ENCODE measurements at regions not wholly inside any gene's neighbourhood (a gene's known extent, or its start where the extent isn't known, plus 50 kb on each side); places are given as distances from the start of the nearest gene placed in this dataset.

- Histone ChIP-seq H4K20me1 (ENCODE audit: insufficient read depth) (no peaks in the 10 kb centered on the region), H3K9ac (no peak overlapping the region), H3K4me1 (ENCODE audit: low read depth, poor library complexity, severe bottlenecking) (peaks cover 2% of the 10 kb centered on the region), H2AFZ (ENCODE audit: low read depth) (no peak overlapping the region), H3K27me3 (ENCODE audit: insufficient read depth, low read depth) (no peaks in the 10 kb centered on the region), H3K4me2 (no peak overlapping the region), H3K4me3 (IDR thresholded peaks at IDR 0.05; ENCODE audit: insufficient read depth, low read depth, low read length) (no peak overlapping the region), H3K79me2 (ENCODE audit: insufficient read depth, low read depth) (no peaks in the 10 kb centered on the region), H3K27ac (no peak overlapping the region), H3K36me3 (ENCODE audit: insufficient read depth) (no peaks in the 10 kb centered on the region)
- no peak for TF ChIP-seq CTCF (conservative IDR thresholded peaks at IDR 0.05; ENCODE audit: low read depth, low read length)
These were observed 202.7 kb upstream of the KLF3 start for GRCh38 chr4:38461342-38461741.

GRCh38 chr4:38462367-38463055, 201.5 kb upstream of the KLF3 start:
- Histone ChIP-seq H3K27ac (no peak overlapping the region), H3K4me3 (IDR thresholded peaks at IDR 0.05; ENCODE audit: insufficient read depth, low read depth, low read length) (no peak overlapping the region), H3K27me3 (ENCODE audit: insufficient read depth, low read depth) (no peaks in the 10 kb centered on the region), H3K79me2 (ENCODE audit: insufficient read depth, low read depth) (no peaks in the 10 kb centered on the region), H4K20me1 (ENCODE audit: insufficient read depth) (no peaks in the 10 kb centered on the region), H3K36me3 (ENCODE audit: insufficient read depth) (no peaks in the 10 kb centered on the region), H3K9ac (no peak overlapping the region), H2AFZ (ENCODE audit: low read depth) (no peak overlapping the region), H3K4me2 (no peak overlapping the region), H3K4me1 (ENCODE audit: low read depth, poor library complexity, severe bottlenecking) (no peaks in the 10 kb centered on the region)
- no peak for TF ChIP-seq CTCF (conservative IDR thresholded peaks at IDR 0.05; ENCODE audit: low read depth, low read length)

- H3K27ac ChIP-seq = no peak overlapping the region
- H2AFZ ChIP-seq (ENCODE audit: low read depth) = no peak overlapping the region
These were observed 200.6 kb upstream of the KLF3 start for GRCh38 chr4:38463268-38463958.

GRCh38 chr4:38464328-38464727, 199.7 kb upstream of the KLF3 start:
- Histone ChIP-seq H4K20me1 (ENCODE audit: insufficient read depth) (no peaks in the 10 kb centered on the region), H3K27me3 (ENCODE audit: insufficient read depth, low read depth) (no peaks in the 10 kb centered on the region), H3K27ac (no peak overlapping the region), H3K9ac (no peak overlapping the region), H3K4me2 (no peak overlapping the region), H2AFZ (ENCODE audit: low read depth) (no peak overlapping the region), H3K4me1 (ENCODE audit: low read depth, poor library complexity, severe bottlenecking) (no peaks in the 10 kb centered on the region), H3K36me3 (ENCODE audit: insufficient read depth) (no peaks in the 10 kb centered on the region), H3K79me2 (ENCODE audit: insufficient read depth, low read depth) (no peaks in the 10 kb centered on the region), H3K4me3 (IDR thresholded peaks at IDR 0.05; ENCODE audit: insufficient read depth, low read depth, low read length) (no peak overlapping the region)
- TF ChIP-seq CTCF (conservative IDR thresholded peaks at IDR 0.05; ENCODE audit: low read depth, low read length) = no peak

More at GRCh38 chr4:38463268-38463958, 200.6 kb upstream of the KLF3 start:
- Histone ChIP-seq H3K27me3 (ENCODE audit: insufficient read depth, low read depth) (no peaks in the 10 kb centered on the region), H4K20me1 (ENCODE audit: insufficient read depth) (no peaks in the 10 kb centered on the region), H3K9ac (no peak overlapping the region), H3K4me1 (ENCODE audit: low read depth, poor library complexity, severe bottlenecking) (no peaks in the 10 kb centered on the region), H3K36me3 (ENCODE audit: insufficient read depth) (no peaks in the 10 kb centered on the region), H3K4me2 (no peak overlapping the region), H3K79me2 (ENCODE audit: insufficient read depth, low read depth) (no peaks in the 10 kb centered on the region), H3K4me3 (IDR thresholded peaks at IDR 0.05; ENCODE audit: insufficient read depth, low read depth, low read length) (no peak overlapping the region)
- no peak for TF ChIP-seq CTCF (conservative IDR thresholded peaks at IDR 0.05; ENCODE audit: low read depth, low read length)

Measured in KMS-11 (cell line).